ENCODE measurements at regions not wholly inside any gene's neighbourhood (a gene's known extent, or its start where the extent isn't known, plus 50 kb on each side); places are given as distances from the start of the nearest gene placed in this dataset.

DNA sequence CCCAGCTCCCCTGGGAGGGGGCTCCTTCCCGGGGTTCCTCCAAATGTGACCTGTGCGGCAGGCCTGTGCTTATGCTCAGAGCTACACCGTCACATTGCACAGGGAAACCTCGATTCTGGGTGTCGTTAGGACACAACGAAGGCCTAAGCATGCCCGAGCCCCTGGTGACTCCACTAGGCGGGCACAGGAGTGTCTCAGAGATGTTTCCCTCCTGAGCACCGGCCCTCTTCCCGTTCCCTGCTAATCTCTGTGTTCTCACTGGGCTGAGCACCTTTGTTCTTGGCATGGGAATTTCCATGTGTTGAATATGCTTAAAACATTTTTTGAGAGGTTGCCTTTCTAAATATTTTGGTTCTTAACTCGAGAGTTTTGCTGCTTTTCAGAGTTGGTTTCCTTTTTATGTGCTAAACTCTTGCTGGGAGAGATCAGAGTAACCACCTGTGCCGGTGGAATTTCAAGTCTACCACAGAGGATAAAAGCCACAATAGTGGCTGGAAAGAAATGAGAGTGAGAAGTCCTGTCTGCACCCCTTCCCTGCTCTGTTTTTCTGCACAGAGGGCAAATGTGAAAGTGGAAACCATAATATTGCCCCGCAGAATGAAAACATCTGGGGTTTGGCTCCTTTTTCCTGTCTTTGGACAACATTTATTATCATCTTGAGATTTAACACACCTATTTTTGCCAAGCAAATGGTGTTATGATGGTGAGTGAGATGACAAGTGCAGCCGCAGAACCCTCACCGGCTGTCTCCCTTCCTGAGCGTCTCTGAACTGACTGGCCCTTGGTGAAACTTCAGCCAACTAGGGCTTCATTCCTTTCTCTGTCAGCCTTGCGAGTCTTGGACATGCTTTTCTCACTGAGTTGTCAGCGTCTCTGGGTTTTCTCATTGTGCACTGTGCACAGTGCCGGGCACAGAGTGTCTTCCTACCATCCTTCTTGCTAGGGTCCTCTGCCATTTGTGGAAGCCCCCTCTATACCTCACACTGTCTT is 154.1 kb downstream of the VAPA start:
- DNase-seq (ENCODE audit: low read depth), result no peak
- TF ChIP-seq, protein P1, sequence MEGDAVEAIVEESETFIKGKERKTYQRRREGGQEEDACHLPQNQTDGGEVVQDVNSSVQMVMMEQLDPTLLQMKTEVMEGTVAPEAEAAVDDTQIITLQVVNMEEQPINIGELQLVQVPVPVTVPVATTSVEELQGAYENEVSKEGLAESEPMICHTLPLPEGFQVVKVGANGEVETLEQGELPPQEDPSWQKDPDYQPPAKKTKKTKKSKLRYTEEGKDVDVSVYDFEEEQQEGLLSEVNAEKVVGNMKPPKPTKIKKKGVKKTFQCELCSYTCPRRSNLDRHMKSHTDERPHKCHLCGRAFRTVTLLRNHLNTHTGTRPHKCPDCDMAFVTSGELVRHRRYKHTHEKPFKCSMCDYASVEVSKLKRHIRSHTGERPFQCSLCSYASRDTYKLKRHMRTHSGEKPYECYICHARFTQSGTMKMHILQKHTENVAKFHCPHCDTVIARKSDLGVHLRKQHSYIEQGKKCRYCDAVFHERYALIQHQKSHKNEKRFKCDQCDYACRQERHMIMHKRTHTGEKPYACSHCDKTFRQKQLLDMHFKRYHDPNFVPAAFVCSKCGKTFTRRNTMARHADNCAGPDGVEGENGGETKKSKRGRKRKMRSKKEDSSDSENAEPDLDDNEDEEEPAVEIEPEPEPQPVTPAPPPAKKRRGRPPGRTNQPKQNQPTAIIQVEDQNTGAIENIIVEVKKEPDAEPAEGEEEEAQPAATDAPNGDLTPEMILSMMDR (conservative IDR thresholded peaks at IDR 0.05; ENCODE audit: low read depth, low read length), result no peak
- H3K4me3 ChIP-seq (ENCODE audit: low read length), result no peak overlapping the region

DNA sequence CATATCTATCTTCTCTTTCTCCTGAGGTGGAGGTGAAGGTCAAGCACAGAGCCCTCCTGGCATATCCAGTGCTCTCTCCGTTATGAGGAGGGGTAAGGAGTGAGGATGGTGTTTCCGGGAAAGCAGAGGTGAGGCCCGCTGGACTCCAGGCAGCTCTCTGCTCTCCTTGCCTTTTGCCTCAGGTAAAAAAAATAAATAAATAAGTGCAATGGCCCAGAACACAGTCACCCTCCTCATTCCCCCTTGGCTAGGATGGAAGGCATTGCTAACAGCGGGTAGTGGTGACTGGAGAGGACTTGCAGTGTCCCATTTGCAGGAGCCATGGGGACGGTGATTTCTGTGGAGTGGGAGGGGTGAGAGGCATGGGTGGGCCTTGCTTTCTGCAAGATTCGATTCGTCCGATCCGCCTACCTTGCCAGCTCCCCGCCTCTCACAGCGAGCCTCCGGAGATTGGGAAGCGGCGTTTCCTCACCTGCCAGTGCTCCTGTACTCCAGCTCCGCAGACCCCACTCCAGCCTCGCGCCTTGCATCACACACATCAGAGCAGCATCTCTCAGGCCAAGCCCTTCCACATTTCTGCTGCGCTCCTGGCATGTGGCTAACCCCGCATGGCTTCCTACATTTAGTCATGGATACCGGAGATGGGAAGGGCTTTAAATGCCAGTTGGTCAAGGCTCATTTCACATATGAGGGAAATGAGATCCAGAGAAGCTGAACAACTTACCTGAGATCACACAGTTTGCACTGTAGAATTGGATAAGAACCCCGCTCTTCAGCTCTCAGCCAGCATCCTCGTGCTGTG is 155.2 kb downstream of the VAPA start:
- DNase-seq (ENCODE audit: low read depth), result no peak
- no peak overlapping the region for H3K4me3 ChIP-seq (ENCODE audit: low read length)
- TF ChIP-seq, protein P1 (conservative IDR thresholded peaks at IDR 0.05; ENCODE audit: low read depth, low read length), result no peak

DNA sequence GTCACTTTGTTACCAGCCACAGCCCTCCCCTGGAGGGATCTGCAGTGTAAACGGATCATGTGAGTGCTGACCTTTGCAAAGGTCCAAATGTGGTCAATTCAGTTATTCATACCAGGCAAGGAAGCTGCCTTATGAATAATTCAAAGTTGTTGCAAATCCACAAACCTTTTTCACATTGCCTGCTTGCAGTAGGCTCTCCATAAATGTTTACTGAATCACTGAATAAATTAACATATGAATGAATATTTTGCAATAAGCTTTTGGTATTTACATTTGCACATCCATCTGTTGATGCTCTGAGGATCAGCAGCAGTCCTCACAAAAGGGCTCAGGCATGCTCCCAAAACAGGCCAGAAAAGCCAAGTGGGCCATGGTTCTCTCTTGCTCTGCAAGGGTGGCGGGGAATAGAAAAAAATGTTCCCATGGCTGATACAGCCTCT is 156.8 kb downstream of the VAPA start:
- TF ChIP-seq, protein P1 (conservative IDR thresholded peaks at IDR 0.05; ENCODE audit: low read depth, low read length), result no peak
- DNase-seq (ENCODE audit: low read depth), result no peak

DNA sequence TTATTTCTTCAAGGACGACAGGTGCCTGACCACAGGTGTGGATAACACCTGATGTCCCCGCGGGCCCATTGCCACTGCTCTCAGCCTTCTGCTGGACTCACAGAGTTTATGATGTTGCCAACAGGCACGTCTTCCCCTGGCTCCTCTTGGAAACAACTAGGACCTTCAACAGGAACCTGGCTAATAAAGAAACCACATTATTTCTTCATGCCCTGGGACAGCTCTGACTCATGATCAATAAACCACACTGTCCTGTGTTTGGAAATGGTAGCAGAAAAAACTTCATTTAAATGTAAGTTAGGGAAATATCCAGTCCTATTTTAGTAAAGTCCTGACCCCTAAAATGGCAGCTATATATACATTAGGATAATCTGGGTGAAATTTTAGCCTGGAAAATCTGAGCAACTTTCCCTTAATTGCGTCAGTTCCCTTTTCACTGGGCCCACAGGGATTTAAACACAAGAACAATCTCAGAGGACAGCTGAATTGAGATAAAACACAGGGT is 158.9 kb downstream of the VAPA start:
- no peak overlapping the region for H3K4me3 ChIP-seq (ENCODE audit: low read length)
- no peak for DNase-seq (ENCODE audit: low read depth)
- TF ChIP-seq, protein P1 (conservative IDR thresholded peaks at IDR 0.05; ENCODE audit: low read depth, low read length), result no peak

More for the DNA sequence above, 156.8 kb downstream of the VAPA start:
- H3K4me3 ChIP-seq (ENCODE audit: low read length), result no peak overlapping the region

DNA sequence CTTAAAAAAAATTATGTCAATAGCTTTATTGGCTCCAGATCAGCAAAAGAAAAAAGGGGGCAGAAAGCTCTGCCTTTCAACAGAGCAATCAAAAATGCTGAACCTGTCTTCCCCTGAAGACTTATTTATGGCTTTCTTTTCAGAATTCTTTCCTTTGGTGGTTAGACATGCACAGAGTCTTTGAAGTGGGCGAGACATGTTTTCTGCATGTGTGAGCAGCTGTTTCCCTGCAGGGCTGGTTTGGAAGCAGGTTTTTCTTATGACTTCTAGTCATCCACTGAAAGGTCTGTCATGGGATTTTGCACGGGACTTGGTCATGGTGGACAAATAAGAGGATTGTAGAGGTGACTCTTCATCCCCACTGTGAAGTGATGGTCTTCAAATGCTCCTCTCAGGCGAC is 160.3 kb downstream of the VAPA start:
- H3K4me3 ChIP-seq (ENCODE audit: low read length), result no peak overlapping the region
- DNase-seq (ENCODE audit: low read depth), result no peak
- TF ChIP-seq, protein P1 (conservative IDR thresholded peaks at IDR 0.05; ENCODE audit: low read depth, low read length), result no peak

DNA sequence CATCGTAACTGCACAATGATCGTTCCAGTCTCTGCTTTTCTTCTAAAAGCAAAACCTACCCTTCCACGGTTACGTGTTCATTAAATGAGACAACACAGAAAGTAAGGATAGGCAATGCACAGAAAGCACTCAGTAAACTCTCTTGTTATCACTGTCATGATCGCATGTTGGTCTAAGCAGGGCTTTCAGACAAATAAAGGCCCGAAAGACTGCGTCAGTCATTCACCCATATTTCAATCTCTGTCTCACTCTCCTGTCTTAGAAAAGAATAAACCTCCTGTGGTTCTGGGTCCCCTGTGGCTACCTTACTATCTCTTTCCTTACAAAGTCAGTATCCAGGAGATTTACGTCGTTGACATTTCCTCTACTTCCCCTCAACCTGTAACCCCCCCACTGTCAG is 160.9 kb downstream of the VAPA start:
- DNase-seq (ENCODE audit: low read depth), result no peak
- TF ChIP-seq, protein P1 (conservative IDR thresholded peaks at IDR 0.05; ENCODE audit: low read depth, low read length), result no peak
- no peak overlapping the region for H3K4me3 ChIP-seq (ENCODE audit: low read length)
